LNCaP clone FGC (cell line): ENCODE measurements at regions not wholly inside any gene's neighbourhood (a gene's known extent, or its start where the extent isn't known, plus 50 kb on each side); places are given as distances from the start of the nearest gene placed in this dataset.
"Not testable (repeated sequence)": the region's sequence is repeated elsewhere in the genome, so short reads cannot be mapped to it uniquely, and the experiment has no call there.

Experiments used
- DNase-seq: peaks from one replicate; pipeline ENCODE4 v3.0.0-alpha.2; 2011; ENCODE audit warnings: low read depth
- H3K4me3 ChIP-seq: 2 replicates; pipeline ENCODE4 v1.5.1; 2011; ENCODE audit warnings: mild to moderate bottlenecking, low read depth, low read length, control low read depth
- TF ChIP-seq, protein P1 (sequence below): IDR thresholded peaks from 2 replicates; pipeline ENCODE4 v1.5.1; 2012; ENCODE audit warnings: mild to moderate bottlenecking; ENCODE audit not compliant: control insufficient read depth, insufficient read depth; ENCODE audit errors: extremely low read depth

DNA sequence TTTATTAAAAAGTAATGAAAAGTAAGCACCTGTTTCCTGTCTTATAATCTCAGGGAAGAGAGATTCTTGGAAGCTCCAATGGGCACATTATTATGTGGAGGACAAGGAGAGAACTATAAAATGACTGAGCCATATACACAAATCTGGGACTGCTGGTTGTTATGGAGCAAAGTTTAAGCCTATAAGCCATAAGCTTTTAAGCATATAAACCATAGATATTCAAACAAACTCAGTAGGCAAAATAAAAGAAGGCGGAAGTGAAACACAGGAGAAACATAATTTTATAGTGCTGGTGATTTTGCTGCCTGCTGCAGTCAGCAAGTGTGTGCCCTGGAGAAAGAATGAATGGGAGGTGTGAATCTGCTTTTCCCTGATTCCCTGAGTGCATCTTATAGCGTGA lies 274.4 kb downstream of the KIF20B start:
- H3K4me3 ChIP-seq: no peak overlapping the region
- no peak for DNase-seq
- TF ChIP-seq, protein P1, sequence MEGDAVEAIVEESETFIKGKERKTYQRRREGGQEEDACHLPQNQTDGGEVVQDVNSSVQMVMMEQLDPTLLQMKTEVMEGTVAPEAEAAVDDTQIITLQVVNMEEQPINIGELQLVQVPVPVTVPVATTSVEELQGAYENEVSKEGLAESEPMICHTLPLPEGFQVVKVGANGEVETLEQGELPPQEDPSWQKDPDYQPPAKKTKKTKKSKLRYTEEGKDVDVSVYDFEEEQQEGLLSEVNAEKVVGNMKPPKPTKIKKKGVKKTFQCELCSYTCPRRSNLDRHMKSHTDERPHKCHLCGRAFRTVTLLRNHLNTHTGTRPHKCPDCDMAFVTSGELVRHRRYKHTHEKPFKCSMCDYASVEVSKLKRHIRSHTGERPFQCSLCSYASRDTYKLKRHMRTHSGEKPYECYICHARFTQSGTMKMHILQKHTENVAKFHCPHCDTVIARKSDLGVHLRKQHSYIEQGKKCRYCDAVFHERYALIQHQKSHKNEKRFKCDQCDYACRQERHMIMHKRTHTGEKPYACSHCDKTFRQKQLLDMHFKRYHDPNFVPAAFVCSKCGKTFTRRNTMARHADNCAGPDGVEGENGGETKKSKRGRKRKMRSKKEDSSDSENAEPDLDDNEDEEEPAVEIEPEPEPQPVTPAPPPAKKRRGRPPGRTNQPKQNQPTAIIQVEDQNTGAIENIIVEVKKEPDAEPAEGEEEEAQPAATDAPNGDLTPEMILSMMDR: no peak

DNA sequence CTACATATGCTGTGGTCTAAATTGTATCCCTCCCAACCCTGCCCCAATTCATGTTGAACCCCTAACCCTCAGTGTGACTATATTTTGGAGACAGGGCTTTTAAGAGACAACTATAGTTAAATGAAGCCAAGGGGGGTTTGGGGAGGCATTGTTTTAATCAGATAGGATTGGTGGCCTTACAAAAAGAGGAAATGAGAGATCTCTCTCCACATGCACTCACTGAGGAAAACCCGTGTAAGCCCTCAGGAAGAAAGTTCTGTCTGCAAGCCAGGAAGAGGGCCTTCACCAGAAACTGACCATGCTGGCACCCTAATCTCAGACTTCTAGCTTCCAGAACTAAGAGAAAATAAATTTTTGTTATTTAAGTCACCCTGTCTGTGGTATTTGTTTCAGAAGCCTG lies 276.7 kb downstream of the KIF20B start:
- DNase-seq: no peak
- H3K4me3 ChIP-seq: no peak overlapping the region
- TF ChIP-seq, protein P1: no peak

DNA sequence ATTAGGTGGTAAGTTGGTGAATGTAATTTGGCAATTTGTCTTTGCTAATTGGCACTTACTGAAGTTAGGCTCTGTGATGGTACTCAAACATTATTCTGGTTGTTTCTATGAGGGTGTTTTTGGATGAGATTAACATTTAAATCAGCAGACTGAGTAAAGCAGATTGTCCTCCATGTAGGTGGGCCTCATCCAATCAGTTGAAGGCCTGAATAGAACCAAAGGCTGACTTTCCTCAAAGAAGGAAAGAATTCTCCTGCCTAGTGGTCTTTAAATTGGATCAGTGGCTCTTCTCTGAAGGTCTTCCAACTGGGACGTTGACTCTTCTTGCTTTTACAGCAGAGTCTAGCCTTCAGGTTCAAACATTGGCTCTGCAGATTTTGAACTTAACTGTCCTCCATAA lies 278.3 kb downstream of the KIF20B start:
- TF ChIP-seq, protein P1: no peak
- no peak for DNase-seq
- H3K4me3 ChIP-seq: no peak overlapping the region

DNA sequence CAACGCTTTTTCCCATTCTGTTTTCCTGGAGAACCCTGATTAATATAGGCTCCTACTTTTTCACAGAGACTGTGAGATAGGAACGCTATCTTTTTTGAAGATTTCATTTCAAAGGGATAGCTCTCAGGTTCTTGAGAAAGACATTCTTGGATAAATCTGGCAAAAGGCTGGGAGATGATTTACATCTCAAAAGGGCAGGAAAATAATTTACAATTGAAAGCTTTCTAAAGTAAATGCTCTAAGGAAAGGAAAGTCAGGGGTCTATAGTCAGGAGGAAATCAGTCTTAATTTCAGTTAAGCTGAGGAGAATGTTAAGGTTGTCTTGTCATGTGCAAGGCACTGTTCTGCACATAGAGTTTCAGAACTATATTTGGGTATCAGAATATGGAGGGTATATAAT lies 278.8 kb downstream of the KIF20B start:
- no peak overlapping the region for H3K4me3 ChIP-seq
- TF ChIP-seq, protein P1: no peak
- DNase-seq: no peak

DNA sequence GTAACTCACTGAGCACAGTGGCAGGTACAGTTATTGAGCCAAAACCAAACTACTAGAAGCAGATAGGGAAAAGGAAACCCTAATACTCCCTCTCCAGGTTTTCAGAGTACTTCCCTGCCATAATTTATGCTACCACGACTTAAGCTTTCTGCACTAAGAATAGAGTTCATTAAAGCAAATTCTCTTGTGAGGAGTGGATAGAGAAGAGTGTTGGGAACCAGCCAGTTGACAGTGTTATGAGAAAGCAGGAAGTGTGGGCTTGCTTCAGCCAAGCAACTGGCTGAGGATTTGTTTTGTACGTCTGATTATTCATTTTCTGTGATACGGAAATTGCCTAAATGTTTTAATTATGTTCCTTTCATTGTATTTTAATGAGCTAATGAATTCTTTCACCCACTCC lies 280.5 kb downstream of the KIF20B start:
- no peak overlapping the region for H3K4me3 ChIP-seq
- DNase-seq: no peak
- TF ChIP-seq, protein P1: no peak

DNA sequence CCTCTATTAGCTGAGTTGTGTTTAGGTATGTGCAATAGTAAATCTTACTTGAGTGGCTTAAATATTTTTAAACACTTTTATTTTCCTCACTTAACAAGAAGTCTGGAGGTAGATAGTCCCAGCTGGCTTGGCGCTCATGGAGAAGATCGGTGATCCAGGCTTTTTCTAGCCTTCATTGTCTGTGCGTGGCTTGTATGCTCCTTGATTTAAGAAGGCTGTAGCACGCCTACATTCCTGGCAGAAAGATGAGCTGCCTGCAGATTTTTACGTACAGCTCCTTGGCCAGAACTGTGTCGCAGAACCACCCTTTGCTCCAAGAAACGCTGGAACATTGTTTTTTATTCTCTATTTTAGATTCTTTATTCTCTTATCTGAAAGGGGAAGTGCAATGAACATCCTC lies 284.1 kb downstream of the KIF20B start:
- no peak for DNase-seq
- TF ChIP-seq, protein P1: no peak

DNA sequence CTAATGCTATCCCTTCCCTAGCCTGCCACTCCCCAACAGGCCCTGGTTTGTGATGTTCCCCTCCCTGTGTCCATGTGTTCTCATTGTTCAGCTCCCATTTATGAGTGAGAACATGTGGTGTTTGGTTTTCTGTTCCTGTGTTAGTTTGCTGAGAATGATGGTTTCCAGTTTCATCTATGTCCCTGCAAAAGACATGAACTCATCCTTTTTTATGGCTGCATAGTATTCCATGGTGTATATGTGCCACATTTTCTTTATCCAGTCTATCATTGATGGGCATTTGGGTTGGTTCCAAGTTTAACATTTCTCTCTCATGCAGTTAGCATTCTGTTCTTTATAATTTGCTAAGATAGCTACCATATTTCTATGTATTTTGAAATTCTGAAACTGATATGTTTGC lies 287.0 kb downstream of the KIF20B start:
- DNase-seq, H3K4me3 ChIP-seq: not testable (repeated sequence)

More for the DNA sequence above, 284.1 kb downstream of the KIF20B start:
- H3K4me3 ChIP-seq: no peak overlapping the region
